ENCODE measurements at regions not wholly inside any gene's neighbourhood (a gene's known extent, or its start where the extent isn't known, plus 50 kb on each side); places are given as distances from the start of the nearest gene placed in this dataset.

- no peak for TF ChIP-seq EZH2 (IDR thresholded peaks at IDR 0.05; ENCODE audit: borderline replicate concordance, low read length)
- TF ChIP-seq, protein P1, sequence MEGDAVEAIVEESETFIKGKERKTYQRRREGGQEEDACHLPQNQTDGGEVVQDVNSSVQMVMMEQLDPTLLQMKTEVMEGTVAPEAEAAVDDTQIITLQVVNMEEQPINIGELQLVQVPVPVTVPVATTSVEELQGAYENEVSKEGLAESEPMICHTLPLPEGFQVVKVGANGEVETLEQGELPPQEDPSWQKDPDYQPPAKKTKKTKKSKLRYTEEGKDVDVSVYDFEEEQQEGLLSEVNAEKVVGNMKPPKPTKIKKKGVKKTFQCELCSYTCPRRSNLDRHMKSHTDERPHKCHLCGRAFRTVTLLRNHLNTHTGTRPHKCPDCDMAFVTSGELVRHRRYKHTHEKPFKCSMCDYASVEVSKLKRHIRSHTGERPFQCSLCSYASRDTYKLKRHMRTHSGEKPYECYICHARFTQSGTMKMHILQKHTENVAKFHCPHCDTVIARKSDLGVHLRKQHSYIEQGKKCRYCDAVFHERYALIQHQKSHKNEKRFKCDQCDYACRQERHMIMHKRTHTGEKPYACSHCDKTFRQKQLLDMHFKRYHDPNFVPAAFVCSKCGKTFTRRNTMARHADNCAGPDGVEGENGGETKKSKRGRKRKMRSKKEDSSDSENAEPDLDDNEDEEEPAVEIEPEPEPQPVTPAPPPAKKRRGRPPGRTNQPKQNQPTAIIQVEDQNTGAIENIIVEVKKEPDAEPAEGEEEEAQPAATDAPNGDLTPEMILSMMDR (IDR thresholded peaks at IDR 0.05; ENCODE audit: low read length) = no peak
Observed at GRCh38 chr15:35151381-35151780, 66.3 kb upstream of the NANOGP8 start.

Data from OCI-LY1 (cell line).